ENCODE measurements at regions not wholly inside any gene's neighbourhood (a gene's known extent, or its start where the extent isn't known, plus 50 kb on each side); places are given as distances from the start of the nearest gene placed in this dataset.
A peak's percentile ranks its signal among the peaks of the same experiment; 100 is the strongest.

DNA sequence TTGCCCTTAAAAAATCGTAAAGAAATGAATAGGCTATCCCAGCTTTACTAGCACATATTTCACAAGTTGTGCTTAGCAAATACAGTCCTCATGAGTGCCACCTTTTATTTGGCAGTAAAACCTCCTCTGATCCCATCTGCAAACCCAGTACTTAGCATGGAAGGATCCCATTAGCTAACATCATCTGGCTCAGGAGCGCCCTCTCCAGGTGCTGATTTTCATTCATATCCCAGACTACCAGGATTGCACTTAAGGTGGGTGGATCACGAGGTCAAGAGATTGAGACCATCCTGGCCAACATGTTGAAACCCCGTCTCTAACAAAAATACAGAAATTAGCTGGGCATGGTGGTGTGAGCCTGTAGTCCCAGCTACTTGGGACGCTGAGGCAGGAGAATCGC is 76.1 kb upstream of the PAX6 start:
- no peak for DNase-seq

DNA sequence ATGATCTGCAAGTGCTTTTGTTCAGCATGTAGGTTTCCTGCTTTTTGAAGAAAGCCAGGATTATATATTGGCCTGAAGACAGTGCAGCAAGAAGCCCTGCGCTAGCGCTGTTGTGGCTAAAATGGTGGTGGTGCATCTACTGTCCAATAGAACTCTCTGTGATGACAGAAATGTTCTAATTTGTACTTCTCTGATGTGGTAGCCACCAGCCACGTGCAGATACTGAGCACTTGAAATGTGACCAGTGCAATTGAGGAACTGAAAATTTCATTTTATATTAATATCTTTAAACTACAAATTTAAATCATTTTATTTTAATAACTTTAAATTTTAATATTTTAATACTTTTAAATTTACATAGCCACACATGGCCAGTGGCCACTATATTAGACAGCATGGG is 73.0 kb upstream of the PAX6 start:
- DNase-seq = no peak

DNA sequence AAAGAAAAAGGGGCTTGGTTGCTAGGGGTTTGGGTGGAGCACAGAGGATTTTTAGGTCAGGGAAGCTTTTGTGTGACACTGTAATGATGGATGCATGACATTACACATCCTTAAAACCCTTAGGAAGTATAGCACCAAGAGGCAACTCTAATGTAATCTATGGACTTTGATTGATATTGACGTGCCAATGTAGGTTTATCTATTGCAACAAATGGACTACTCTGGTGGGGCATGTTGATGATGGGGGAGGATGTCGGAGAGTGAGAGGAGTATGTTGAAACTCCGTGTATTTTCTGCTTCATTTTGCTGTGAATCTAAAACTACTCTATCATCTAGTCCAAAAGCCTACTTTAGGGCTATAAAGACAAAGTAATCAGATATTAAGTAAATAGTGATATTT is 72.3 kb upstream of the PAX6 start:
- no peak for DNase-seq

DNA sequence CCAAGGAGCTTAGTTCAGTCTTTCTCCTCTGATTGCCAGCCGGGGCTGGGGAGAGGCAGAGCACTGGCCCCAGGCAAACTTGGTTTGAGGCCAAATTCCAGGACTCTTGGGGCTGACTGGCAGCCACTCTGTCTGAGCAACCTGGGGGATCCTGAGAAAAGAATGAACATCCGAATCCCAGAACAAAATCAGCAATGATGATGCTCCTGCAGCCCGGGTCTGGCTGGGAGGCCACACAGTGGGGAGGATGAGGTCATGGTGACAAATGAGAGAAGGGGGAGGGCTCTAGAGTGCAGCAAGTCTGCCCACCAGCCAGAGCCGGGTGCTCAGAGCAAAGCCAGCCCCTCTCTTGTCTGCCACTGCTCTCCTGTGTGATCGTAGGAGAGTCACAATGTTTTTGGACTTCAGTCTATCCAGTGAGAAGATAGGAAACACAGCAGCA is 71.8 kb upstream of the PAX6 start:
- no peak for DNase-seq

DNA sequence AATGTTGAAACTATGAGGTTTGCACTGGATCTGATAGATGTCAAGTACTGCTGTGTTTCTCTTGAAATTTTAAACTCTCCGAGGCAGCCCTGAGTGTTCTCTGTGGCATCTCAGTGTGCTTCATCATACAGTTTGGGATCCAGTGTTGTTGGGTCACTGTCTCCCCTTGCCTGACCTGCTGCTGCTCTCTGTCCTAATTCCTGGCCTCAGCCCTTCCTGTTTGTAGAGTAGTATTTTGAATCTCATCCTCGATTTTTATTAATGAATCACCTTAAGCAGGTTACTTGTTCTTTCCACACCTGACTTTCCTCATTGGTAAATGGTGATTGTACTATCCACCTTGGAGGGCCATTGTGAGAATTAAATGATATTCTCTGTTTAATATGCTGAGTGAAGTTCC is 70.7 kb upstream of the PAX6 start:
- DNase-seq = no peak

DNA sequence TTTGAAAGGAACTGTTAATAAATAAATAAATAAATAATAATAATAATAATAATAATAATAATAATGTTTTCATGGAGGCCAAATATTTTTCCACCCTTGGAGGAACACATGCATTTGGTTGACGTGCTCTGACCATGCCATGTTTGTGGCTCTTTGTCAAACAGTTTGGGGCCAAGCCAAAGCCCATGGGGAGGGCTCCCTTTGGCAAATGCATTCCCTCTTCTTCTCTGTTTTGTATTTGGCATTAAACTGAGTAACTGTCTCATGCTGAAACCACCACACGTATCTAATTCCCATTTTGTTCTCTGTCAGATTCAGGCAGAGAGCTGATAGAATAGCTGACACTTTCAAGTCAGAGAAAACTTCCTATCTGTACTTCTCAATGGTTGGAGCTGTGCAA is 68.6 kb upstream of the PAX6 start:
- no peak for DNase-seq

DNA sequence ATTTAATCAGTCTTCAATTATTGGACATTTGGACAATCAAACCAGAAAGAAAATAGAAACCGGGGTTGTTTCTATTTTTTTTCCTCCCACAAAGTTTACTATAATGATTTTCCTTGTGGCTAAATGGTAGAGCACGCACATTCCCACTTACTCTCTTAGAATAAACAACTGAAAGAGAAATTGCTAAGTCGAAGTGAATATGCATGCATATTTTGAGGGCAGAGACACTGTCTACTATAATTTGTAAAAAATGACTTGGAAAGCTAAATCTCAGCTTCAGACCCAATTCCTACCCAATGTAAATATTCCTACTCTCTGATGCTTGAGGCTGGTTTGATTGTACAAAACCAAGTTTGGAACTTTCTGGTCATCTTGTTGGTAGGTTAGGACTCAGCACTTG is 66.7 kb upstream of the PAX6 start:
- no peak for DNase-seq

DNA sequence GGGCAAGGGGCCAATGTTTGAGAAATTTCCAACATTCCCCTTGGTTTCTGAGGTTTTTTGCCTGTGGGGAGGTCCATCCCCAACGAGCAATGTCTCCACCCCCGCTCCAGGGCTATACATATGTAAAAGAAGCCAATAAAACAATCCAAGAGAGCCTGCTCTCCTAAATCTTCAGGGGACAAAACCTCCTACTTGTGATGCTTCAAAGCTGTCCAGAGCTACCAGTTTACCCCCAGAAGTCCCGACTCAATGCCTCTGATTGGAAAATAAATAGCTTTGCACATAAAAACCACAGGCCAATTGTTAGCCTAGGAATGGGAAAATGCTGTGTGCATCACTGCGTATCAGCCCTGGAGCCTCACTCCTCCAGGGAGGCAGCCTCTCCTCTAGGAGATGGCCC is 66.0 kb upstream of the PAX6 start:
- DNase-seq = no peak

DNA sequence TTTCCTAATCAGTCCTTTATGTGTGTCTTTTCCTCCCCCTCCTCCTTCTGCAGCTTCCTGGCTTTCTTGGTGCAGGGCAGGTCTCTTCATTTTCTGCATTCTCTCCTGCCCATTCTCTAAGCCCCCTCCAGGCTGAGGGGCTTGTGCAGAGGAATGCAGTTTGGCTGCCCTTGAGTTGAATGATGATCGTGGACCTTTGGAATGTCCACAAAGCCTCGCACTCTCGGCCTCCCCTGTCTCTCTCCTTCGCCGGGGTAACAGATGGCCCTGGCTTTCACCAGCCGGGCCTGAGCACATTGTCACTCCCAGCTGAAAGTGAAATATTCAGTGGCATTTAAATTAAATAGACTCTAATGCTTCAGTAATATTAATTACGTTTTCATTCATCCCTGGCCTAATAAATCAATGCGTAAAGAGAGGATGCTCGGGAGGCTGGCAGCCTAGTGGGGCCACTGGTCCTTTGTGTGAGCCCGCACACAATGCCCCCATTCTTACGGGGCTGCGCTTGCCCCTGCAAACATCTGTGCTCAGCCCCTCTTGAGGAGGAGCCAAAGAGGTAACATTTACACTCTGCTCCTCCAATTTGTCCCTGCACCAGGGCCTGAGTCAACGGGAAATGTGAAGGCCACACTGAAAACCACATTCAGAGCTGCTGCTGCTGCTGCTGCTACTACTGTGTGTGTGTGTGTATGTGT is 64.9 kb upstream of the PAX6 start:
- no peak for DNase-seq

DNA sequence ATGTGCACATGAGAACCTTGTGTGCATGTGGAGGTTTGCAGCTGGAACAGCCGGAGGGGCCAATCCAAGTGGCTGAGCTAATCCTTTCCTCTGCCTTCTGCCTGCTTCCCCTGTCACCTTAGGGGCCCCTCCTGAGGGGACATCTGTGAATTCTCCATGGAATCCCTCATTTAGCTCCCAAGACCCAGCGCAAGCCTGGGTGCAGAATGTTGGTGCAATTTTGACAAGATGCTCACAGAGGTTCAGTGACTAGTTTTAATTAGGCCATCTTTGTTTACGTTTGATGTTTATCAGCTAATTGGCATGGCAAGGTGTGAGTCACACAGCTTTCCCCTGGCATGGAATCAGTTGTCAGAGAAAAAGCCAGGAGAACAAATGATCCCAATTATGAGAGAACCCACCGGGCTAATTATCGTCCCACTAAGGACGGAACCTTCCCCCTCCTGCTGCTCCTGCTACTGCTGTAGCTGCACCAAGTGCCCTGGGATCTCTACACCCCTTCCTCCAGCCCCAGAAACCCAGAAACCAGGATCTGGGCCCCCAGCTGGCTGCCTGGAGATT is 63.6 kb upstream of the PAX6 start:
- DNase-seq = no peak

DNA sequence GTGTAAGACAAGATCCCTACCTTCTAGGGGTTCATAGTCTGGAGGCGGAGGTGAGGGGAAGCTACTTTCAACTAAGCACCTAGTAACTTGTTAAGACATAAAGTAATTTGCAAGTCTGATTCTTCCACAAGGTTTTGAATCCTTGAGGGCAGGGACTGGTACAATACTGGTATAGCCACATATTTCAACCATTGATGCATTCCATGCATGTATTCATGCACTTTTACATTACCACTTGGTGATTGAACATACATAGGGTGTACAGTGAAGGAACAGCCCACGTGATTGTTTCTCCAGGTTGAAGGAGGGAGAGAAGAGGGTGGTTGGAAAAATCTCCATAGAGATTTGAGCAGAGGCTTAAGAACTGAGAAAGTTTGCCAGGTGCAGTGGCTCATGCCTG is 62.0 kb upstream of the PAX6 start:
- no peak for DNase-seq

DNA sequence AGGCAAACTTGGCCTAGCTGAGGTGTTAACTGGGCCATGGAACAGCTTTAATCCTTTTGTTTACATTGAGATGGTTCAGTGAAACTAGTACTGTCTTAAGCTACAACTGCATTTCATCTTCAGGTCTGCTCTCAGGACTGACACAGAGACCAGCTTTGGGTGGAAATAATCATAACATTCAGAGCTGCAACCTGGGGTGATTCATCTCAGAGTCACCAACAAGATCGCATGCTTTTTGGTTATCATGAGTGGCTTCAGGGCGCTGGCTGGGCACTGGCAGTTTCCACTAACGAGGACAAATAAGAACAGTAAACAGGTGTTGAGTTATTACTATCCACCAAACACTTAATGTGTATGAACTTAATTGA is 60.9 kb upstream of the PAX6 start:
- DNase-seq = no peak

DNA sequence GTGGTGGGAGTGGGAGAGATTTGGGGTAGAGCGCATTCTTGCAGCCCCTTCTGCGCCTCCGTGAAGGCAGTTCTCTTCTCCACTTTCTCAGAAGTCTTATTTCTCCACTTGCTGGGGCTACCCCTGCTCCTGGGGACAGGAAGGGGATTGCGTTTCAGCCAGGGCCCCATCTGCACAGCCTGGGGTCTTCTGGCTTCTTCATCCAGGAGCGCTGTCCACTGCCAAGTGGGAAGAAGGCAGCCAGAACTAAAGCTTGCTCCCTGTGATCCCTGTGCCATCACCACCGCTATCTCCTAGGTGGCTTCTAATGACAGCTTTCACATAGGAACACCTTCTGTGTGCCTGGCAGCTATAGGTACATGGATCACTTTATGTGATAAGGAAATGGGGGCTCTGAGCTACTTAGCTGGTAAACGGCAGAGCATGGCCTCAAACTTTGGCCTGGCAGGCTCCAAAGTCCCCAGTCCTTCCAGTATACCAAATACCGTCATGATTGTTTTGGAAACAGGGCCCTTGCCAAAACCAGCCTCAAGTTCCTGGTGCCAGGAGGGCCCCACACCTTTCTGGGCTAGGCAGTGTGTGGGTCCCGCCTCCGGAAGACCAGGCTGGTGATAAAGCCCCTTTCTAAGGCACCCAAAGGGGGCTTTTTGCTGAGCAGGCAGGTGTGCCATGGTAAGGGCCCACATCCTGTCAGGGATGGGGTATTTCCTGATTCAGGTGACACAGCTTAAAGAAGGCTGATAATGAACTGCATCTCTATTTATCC is 60.4 kb upstream of the PAX6 start:
- no peak for DNase-seq

DNA sequence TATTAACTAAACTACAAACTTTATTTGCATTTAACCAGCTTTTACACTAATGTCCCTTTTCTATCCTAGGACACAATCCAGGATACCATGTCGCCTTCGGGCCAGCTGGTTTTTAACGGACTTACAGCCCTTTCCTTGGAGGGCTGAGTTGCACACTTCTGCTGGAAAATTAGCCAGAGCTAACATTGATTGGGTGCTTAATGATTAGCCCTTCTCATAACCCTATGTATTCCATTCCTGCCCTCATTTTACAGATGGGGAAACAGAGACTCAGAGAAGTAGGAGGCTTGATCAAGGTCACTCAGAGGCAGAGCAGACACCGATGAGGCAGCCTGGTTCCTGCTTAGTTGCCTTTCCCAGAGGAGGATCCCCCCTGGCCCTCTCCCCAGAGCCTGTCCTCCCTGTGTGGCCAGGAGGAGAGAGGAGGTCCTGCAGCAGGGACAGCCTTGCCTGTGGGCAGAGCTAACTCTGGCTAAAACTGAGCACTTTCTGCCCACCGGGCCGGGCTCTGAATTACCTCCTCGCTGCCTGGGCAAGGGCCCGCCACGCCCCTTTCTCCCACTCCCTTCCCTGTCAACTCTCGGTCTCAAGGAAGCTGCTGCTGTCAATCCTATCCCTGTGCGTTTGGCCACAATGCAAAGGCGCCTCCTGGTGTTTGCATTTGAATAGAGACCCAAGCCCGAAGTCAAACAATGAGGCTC is 59.6 kb upstream of the PAX6 start:
- peak; percentile 3 for DNase-seq

DNA sequence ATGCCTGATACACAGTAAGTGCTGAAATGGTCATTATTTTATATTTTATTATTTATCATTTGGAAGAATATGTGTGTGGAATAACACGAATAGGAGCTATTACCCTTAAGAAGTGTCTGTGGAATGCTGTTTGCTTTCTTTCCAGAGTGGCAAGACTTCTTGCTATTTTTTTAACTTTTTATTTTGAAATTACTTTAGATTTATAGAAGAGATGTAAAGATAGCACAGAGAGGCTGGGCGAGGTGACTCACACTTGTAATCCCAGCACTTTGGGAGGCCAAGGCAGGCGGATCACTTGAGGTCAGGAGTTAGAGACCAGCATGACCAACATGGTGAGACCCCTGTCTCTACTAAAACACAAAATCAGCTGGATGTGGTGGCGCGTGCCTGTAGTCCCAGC is 58.9 kb upstream of the PAX6 start:
- no peak for DNase-seq

DNA sequence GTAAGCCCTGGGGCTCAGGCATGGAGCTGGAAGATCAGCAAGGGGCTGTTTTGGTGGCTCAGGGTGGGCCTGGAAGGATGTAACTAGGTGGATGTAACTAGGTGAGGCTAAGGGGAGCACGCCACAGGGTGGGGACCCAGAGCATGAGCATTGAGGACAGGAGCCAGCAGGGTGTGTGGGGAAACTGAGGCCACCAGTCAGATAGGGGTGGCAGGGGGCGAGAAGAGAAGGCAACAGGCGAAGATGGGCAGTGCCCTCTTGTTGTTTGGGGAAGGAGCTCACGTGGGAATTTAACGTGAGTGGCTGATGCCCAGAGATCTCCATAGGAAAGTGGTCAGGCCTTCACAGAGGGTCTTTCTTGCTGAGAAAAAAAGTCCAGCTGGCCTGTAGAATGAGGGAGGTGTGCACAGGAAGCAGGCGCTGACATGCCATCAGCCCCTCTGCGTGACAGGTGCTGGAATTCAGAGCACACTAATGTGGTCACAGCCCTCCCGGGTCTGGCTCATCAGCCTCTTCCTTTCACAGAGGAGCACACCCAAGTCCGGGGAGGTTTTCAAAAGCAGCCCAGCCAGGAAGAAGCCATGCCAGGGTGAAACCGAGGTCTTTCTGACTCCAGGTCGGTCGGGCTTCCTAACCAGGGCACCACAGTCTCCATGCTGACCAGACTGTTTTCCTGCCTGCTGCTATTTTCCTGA is 54.6 kb upstream of the PAX6 start:
- no peak for DNase-seq

DNA sequence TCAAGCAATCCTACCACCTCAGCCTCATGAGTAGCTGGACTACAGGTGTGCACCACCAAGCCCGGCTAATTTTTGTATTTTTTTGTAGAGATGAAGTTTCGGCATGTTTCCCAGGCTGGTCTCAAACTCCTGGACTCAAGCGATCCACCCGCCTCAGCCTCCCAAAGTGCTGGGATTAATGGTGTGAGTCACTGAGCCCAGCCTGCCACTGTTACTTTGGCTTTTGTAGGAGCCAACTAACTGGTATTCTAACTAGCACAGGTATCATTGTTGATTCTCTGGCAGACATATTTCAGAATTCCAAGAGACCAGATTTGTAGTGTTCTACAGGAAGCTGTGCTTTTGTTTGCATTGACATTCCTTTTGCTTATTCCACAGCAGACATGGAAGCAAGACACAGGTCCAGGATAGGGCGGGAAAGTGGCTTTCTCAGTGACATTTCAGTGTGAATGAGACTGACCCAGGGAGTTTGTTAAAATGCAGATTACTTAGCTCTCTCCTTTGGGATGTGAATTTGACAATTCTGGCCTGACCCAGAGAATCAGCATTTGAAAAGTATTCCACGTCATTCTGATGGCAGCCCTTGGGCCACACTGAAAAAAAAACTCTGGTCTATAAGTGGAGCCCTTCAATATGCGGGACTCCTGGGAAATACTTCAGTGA is 52.2 kb upstream of the PAX6 start:
- DNase-seq = no peak

DNA sequence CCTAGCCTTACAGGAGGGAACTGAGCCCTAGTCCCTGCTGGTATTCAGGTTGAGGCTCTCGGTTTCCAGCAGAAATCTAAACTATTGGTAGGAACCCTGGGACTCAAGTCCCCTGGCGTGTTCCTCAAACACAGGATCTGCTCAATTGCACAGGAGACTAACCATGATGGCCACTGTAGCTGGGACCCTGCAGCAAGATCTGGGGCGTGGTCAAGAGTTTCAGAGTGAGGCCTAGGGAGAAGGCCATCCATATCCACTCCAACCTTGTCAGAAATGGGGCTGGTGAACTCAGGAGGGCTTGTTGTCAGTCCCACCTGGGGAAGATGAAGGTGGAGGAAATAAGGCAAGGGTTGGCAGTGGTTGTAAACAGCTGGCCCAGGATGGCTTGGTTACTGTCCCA is 49.9 kb upstream of the PAX6 start:
- no peak for DNase-seq
